ENCODE measurements at regions not wholly inside any gene's neighbourhood (a gene's known extent, or its start where the extent isn't known, plus 50 kb on each side); places are given as distances from the start of the nearest gene placed in this dataset.

DNA sequence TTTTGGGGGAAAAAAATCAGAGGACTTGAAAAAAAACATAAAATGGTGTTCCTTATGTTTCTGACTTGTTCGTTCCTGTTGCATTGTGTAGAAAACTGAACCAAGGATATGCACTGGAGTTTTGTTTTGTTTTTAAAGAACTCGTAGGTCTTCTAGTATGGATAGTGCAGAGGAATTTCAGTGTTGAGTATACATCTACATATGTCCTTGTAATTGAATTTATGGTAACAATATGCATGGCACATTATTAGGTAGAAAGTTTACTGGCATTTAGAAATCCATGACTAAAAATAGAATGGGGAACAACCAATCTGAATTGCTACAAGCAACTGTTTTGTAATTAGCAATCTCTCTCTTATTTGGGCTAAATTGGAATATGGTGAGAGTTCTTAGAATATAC, 188.3 kb upstream of the ZRANB2 start:
- H3K4me1 ChIP-seq (replicated peaks in 1 of 2), result no peaks in the 10 kb centered on the region
- intact Hi-C loops (cut with DNase I), result no loop called here
- WGBS, 4 donors, result 64 to 74% (median 70%) methylated on average over 2 of the region's 2 CpGs
- H3K9me3 ChIP-seq (replicated peaks in 1 of 3), result no peaks in the 10 kb centered on the region
- H3K27ac ChIP-seq, result no peak overlapping the region
- H3K27me3 ChIP-seq, result no peaks in the 10 kb centered on the region
- H3K4me3 ChIP-seq, result no peak overlapping the region
- H3K36me3 ChIP-seq (replicated peaks in 1 of 2), result no peaks in the 10 kb centered on the region
- TF ChIP-seq, protein P1, sequence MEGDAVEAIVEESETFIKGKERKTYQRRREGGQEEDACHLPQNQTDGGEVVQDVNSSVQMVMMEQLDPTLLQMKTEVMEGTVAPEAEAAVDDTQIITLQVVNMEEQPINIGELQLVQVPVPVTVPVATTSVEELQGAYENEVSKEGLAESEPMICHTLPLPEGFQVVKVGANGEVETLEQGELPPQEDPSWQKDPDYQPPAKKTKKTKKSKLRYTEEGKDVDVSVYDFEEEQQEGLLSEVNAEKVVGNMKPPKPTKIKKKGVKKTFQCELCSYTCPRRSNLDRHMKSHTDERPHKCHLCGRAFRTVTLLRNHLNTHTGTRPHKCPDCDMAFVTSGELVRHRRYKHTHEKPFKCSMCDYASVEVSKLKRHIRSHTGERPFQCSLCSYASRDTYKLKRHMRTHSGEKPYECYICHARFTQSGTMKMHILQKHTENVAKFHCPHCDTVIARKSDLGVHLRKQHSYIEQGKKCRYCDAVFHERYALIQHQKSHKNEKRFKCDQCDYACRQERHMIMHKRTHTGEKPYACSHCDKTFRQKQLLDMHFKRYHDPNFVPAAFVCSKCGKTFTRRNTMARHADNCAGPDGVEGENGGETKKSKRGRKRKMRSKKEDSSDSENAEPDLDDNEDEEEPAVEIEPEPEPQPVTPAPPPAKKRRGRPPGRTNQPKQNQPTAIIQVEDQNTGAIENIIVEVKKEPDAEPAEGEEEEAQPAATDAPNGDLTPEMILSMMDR (IDR thresholded peaks at IDR 0.05), result no peak
- TF ChIP-seq POLR2A (IDR thresholded peaks at IDR 0.05), result no peak
- DNase-seq, result no peak

DNA sequence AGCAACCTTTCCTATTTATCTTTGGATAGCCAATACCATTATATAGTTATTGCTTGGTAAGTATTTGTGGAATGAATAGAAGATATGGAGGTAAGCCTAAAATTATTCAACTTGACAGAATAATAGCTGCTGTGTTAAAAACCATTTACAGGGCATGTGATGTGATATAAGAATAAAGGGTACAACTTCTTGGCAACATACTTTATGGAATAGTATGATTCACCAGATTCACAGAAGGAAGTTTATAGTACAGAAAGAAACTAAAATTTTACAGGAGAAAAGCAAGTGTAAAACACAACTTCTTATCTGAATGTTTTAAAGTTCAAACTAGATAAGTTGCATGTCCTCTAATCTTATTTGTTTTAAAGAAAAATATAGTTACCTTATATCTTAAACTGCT, 186.4 kb upstream of the ZRANB2 start:
- intact Hi-C loops (cut with DNase I), result no loop called here
- TF ChIP-seq, protein P1 (IDR thresholded peaks at IDR 0.05), result no peak
- TF ChIP-seq POLR2A (IDR thresholded peaks at IDR 0.05), result no peak
- no peak for DNase-seq
- H3K9me3 ChIP-seq (replicated peaks in 1 of 3), result no peaks in the 10 kb centered on the region
- no peaks in the 10 kb centered on the region for H3K27me3 ChIP-seq
- H3K4me3 ChIP-seq, result no peak overlapping the region
- H3K27ac ChIP-seq, result no peak overlapping the region
- H3K4me1 ChIP-seq (replicated peaks in 1 of 2), result no peaks in the 10 kb centered on the region
- no peaks in the 10 kb centered on the region for H3K36me3 ChIP-seq (replicated peaks in 1 of 2)

DNA sequence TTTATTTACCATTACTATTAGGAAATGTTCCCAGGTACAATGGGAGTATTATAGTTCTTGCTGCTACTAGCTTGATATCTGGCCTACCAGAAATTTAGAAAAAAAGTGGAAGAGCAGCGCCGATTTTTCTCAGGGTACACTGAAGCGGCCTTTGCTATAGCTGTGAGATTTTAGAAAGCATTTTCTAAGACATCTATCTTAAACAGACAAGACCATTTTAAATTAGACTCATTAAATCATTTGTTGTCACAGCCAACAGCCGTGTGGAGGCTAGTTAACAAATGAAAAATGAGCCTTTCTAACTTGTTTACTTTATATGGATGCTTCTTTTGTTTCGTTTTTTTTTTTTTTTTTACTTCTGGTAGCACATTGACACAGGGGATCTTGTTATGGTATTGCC, 183.2 kb upstream of the ZRANB2 start:
- no peaks in the 10 kb centered on the region for H3K27me3 ChIP-seq
- no peak for DNase-seq
- intact Hi-C loops (cut with DNase I), result no loop called here
- H3K27ac ChIP-seq, result no peak overlapping the region
- no peaks in the 10 kb centered on the region for H3K36me3 ChIP-seq (replicated peaks in 1 of 2)
- 66 to 68% (median 66%) methylated on average over 5 of the region's 5 CpGs for WGBS, 4 donors
- no peaks in the 10 kb centered on the region for H3K4me1 ChIP-seq (replicated peaks in 1 of 2)
- H3K9me3 ChIP-seq (replicated peaks in 1 of 3), result no peaks in the 10 kb centered on the region
- H3K4me3 ChIP-seq, result no peak overlapping the region
- TF ChIP-seq, protein P1 (IDR thresholded peaks at IDR 0.05), result no peak
- TF ChIP-seq POLR2A (IDR thresholded peaks at IDR 0.05), result no peak

DNA sequence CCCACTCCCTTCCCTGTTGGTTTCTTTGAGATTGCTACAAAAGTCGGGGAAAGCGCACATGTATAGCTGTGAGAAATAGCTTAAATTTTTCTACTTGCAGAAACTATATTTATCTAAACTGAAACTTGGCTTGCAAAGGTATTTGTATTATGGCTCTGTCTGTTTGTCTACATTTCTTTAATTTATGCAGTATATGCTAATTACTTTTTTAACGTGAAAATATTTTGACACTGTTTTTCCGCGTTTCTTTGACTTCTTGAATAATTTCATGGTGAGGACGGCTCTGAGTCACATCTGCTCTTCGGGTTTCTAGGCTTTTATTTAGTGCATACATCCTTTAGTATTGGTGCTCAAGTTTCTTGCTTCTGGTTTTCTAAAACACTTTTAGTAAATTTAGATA, 182.1 kb upstream of the ZRANB2 start:
- 68 to 75% (median 72%) methylated on average over 7 of the region's 7 CpGs for WGBS, 4 donors
- no peak overlapping the region for H3K27ac ChIP-seq

More for the DNA sequence above, 182.1 kb upstream of the ZRANB2 start:
- DNase-seq, result no peak
- no peaks in the 10 kb centered on the region for H3K36me3 ChIP-seq (replicated peaks in 1 of 2)
- no peaks in the 10 kb centered on the region for H3K4me1 ChIP-seq (replicated peaks in 1 of 2)
- no peaks in the 10 kb centered on the region for H3K9me3 ChIP-seq (replicated peaks in 1 of 3)
- intact Hi-C loops (cut with DNase I), result no loop called here
- no peak for TF ChIP-seq POLR2A (IDR thresholded peaks at IDR 0.05)
- TF ChIP-seq, protein P1 (IDR thresholded peaks at IDR 0.05), result no peak
- no peak overlapping the region for H3K4me3 ChIP-seq
- no peaks in the 10 kb centered on the region for H3K27me3 ChIP-seq

All from adrenal gland (tissue), 9 donors.